ENCODE measurements at regions not wholly inside any gene's neighbourhood (a gene's known extent, or its start where the extent isn't known, plus 50 kb on each side); places are given as distances from the start of the nearest gene placed in this dataset.
"Not testable (repeated sequence)": the region's sequence is repeated elsewhere in the genome, so short reads cannot be mapped to it uniquely, and the experiment has no call there.

- Histone ChIP-seq H3K4me1 (no peaks in the 10 kb centered on the region), H3K9me3 (no peaks in the 10 kb centered on the region), H3K27ac (no peak overlapping the region), H3K36me3 (no peaks in the 10 kb centered on the region), H3K27me3 (no peaks in the 10 kb centered on the region), H3K4me3 (no peak overlapping the region)
- intact Hi-C loops (cut with DNase I) = no loop called here
- TF ChIP-seq, protein P1, sequence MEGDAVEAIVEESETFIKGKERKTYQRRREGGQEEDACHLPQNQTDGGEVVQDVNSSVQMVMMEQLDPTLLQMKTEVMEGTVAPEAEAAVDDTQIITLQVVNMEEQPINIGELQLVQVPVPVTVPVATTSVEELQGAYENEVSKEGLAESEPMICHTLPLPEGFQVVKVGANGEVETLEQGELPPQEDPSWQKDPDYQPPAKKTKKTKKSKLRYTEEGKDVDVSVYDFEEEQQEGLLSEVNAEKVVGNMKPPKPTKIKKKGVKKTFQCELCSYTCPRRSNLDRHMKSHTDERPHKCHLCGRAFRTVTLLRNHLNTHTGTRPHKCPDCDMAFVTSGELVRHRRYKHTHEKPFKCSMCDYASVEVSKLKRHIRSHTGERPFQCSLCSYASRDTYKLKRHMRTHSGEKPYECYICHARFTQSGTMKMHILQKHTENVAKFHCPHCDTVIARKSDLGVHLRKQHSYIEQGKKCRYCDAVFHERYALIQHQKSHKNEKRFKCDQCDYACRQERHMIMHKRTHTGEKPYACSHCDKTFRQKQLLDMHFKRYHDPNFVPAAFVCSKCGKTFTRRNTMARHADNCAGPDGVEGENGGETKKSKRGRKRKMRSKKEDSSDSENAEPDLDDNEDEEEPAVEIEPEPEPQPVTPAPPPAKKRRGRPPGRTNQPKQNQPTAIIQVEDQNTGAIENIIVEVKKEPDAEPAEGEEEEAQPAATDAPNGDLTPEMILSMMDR (IDR thresholded peaks at IDR 0.05) = no peak
- TF ChIP-seq POLR2A (IDR thresholded peaks at IDR 0.05) = no peak
- WGBS, 2 donors = 44 to 58% methylated on average over 2 of the region's 2 CpGs
- no peak for DNase-seq
Observed at GRCh38 chr10:9137368-9137767, 1082.9 kb downstream of the GATA3 start.

DNA sequence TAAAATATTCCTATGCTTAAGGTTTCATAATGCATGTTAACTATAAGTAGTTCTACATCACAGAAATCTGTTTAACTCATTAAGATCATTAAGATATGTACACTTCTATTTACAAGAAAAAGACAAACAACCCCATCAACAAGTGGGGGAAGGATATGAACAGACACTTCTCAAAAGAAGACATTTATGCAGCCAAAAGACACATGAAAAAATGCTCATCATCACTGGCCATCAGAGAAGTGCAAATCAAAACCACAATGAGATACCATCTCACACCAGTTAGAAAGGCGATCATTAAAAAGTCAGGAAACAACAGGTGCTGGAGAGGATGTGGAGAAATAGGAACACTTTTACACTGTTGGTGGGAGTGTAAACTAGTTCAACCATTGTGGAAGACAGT lies 1084.3 kb downstream of the GATA3 start:
- H3K36me3 ChIP-seq; H3K4me1 ChIP-seq; H3K27ac ChIP-seq; H3K4me3 ChIP-seq; intact Hi-C loops (cut with DNase I); H3K27me3 ChIP-seq; DNase-seq; H3K9me3 ChIP-seq: not testable (repeated sequence)
- 80 to 100% methylated on average over 1 of the region's 1 CpG for WGBS, 2 donors

GRCh38 chr10:9140373-9140772 lies 1085.9 kb downstream of the GATA3 start:
- H3K27ac ChIP-seq = no peak overlapping the region
- WGBS, 2 donors = 34 to 44% methylated on average over 3 of the region's 3 CpGs
- TF ChIP-seq, protein P1 (IDR thresholded peaks at IDR 0.05) = no peak
- TF ChIP-seq POLR2A (IDR thresholded peaks at IDR 0.05) = no peak
- intact Hi-C loops (cut with DNase I) = no loop called here
- DNase-seq = no peak
- no peaks in the 10 kb centered on the region for H3K27me3 ChIP-seq
- H3K9me3 ChIP-seq = no peaks in the 10 kb centered on the region
- H3K4me1 ChIP-seq = no peaks in the 10 kb centered on the region
- H3K4me3 ChIP-seq = no peak overlapping the region
- no peaks in the 10 kb centered on the region for H3K36me3 ChIP-seq

- H3K9me3 ChIP-seq = no peaks in the 10 kb centered on the region
- H3K4me1 ChIP-seq = no peaks in the 10 kb centered on the region
- H3K27ac ChIP-seq = no peak overlapping the region
- DNase-seq = no peak
- peaks cover 0 to 3% (median 0%) of the 10 kb centered on the region in 4 donors for H3K27me3 ChIP-seq
- H3K4me3 ChIP-seq = no peak overlapping the region
- no peaks in the 10 kb centered on the region for H3K36me3 ChIP-seq
- 63 to 65% methylated on average over 6 of the region's 6 CpGs for WGBS, 2 donors
- intact Hi-C loops (cut with DNase I) = no loop called here
- no peak for TF ChIP-seq POLR2A (IDR thresholded peaks at IDR 0.05)
- TF ChIP-seq, protein P1 (IDR thresholded peaks at IDR 0.05) = no peak
Observed at GRCh38 chr10:9147475-9147874, 1093.0 kb downstream of the GATA3 start.

DNA sequence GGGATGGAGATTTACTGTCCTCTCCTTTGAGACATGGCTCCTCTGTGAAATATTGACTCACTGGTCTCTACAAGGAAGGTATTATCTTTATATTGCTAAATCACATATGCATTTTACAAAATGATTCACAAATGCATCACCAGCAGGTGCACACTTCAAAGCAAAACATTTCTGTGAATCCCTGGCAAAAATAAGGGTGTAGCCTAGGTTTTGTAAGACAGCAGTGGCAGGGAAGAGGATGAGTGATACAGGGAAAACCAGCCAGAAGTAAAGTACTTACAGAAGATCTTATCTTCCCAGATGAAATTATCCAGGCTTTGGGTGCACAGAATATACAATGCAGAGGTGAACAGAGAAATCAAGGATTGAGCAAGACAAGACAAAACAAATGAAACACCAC lies 1094.6 kb downstream of the GATA3 start:
- Histone ChIP-seq H3K36me3 (no peaks in the 10 kb centered on the region), H3K4me3 (no peak overlapping the region), H3K9me3 (no peaks in the 10 kb centered on the region), H3K4me1 (no peaks in the 10 kb centered on the region), H3K27ac (no peak overlapping the region), H3K27me3 (peaks cover 0 to 3% (median 0%) of the 10 kb centered on the region in 4 donors)
- TF ChIP-seq POLR2A (IDR thresholded peaks at IDR 0.05) = no peak
- TF ChIP-seq, protein P1 (IDR thresholded peaks at IDR 0.05) = no peak
- DNase-seq = no peak
- intact Hi-C loops (cut with DNase I) = no loop called here

GRCh38 chr10:9153057-9153456 lies 1098.6 kb downstream of the GATA3 start:
- H3K4me1 ChIP-seq; intact Hi-C loops (cut with DNase I); H3K36me3 ChIP-seq; H3K4me3 ChIP-seq; DNase-seq; H3K27me3 ChIP-seq; H3K9me3 ChIP-seq; H3K27ac ChIP-seq: not testable (repeated sequence)
- WGBS, 2 donors = 62 to 80% methylated on average over 1 of the region's 1 CpG

Data from esophagus squamous epithelium (tissue), 5 donors.